GM12865 (cell line): ENCODE measurements at regions not wholly inside any gene's neighbourhood (a gene's known extent, or its start where the extent isn't known, plus 50 kb on each side); places are given as distances from the start of the nearest gene placed in this dataset.

Experiments used
- DNase-seq: peaks from one replicate; pipeline ENCODE4 v3.0.0; 2010; ENCODE audit warnings: low read depth
- H3K4me3 ChIP-seq: 2 replicates; pipeline ENCODE4 v1.5.1; 2011; ENCODE audit warnings: mild to moderate bottlenecking, low read depth, low read length, control low read depth
- TF ChIP-seq, protein P1 (sequence below): IDR thresholded peaks from 2 replicates; pipeline ENCODE4 v1.5.1; 2011; ENCODE audit warnings: low read length, control low read depth, low read depth, inconsistent platforms; ENCODE audit not compliant: insufficient read depth; ENCODE audit errors: missing control alignments

DNA sequence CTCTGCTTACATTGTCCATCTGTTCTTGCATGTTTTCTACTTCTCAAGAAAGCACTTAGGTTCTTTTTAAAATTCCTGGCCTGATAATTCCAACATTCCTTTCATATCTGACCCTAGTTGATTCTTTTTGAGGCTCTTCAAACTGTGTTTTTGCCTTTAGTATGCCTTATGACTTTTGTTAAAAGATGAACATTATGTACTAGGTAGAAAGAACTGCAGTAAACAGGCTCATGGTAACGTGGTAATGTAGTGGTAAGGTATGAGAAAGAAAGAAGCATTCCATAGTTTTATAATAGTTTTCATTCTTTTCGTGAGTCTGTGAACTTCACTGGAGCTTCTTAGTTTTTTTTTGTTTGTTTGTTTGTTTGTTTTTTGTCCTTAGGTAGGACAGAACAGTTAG is 306.4 kb downstream of the MBD2 start:
- no peak for DNase-seq
- H3K4me3 ChIP-seq: no peak overlapping the region
- TF ChIP-seq, protein P1, sequence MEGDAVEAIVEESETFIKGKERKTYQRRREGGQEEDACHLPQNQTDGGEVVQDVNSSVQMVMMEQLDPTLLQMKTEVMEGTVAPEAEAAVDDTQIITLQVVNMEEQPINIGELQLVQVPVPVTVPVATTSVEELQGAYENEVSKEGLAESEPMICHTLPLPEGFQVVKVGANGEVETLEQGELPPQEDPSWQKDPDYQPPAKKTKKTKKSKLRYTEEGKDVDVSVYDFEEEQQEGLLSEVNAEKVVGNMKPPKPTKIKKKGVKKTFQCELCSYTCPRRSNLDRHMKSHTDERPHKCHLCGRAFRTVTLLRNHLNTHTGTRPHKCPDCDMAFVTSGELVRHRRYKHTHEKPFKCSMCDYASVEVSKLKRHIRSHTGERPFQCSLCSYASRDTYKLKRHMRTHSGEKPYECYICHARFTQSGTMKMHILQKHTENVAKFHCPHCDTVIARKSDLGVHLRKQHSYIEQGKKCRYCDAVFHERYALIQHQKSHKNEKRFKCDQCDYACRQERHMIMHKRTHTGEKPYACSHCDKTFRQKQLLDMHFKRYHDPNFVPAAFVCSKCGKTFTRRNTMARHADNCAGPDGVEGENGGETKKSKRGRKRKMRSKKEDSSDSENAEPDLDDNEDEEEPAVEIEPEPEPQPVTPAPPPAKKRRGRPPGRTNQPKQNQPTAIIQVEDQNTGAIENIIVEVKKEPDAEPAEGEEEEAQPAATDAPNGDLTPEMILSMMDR: no peak

DNA sequence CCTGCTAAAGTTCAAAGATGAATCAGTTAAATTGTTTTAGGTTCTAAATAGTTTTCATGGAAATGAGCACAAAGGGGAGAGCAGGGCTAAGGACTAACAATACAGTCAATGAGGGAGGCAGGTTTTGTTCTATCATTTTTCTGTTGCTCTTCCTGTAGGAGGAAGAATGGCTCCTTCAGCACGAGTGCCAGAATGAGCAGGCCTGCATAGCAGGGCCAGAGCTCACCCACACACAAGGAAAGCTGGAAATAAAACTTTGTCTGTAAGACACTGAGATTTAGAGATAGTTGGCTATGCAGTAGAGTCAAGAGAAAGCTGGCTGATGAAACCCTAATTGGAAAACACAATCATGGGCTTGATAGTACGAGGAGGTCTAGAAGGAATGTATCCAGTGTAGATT is 313.3 kb downstream of the MBD2 start:
- no peak for DNase-seq
- TF ChIP-seq, protein P1: no peak
- no peak overlapping the region for H3K4me3 ChIP-seq

DNA sequence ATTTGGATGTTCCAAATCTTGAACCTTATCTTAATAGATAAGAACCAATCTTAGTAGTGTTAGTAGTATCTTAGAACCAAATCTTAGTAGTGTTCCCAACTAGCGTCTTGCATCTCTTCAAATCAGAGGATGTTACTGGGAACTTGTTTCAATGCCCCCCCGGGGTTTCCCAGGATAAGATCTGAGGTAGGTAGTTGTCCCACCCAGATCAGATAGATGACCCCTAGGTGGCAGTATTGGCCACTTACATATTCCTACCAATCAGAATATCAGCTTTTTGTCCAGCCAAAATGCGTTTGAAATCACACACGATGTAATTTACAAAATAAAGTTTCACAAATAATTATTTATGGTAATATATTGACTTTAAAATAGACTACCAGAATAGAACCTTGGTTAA is 314.8 kb downstream of the MBD2 start:
- DNase-seq: peak; percentile 69
- no peak overlapping the region for H3K4me3 ChIP-seq
- TF ChIP-seq, protein P1: peak; percentile 66

DNA sequence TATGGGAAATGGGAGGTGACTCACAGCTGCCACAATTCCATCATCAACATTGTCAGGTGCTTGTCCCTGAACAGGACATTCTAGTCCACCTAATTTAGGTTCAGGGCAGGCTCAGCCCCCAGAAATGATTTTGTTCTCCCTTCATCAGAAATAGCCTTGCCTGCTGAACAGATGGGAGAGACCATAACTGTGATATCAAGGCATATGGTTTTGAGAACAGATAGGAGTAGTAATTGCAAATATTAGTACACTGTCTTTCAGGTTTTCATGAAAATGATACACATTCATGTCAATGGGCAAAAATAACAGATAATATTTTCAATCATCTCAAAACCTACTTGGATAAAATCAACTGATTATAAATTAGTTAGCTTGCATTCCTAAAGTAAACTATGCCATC is 316.5 kb downstream of the MBD2 start:
- no peak for DNase-seq
- H3K4me3 ChIP-seq: no peak overlapping the region
- TF ChIP-seq, protein P1: no peak

DNA sequence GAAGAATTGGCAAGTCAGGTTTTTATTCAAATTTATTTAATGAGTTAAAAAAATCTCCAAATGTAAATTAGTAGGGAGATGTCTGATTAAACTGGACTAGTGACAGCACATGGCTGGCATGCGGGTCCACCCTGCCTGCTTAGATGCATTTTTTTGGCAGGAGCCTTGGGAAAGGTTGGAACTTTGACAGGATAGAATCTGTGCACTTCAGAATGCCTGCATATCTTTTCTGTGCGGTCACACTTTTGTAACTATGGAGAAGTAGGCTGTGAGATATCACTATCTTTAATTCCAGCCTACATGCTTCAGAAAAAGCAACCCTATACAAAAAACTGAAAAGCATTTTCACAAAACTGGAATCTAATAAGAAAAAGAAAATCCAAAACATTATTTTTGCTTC is 317.8 kb downstream of the MBD2 start:
- H3K4me3 ChIP-seq: no peak overlapping the region
- no peak for DNase-seq
- TF ChIP-seq, protein P1: no peak

DNA sequence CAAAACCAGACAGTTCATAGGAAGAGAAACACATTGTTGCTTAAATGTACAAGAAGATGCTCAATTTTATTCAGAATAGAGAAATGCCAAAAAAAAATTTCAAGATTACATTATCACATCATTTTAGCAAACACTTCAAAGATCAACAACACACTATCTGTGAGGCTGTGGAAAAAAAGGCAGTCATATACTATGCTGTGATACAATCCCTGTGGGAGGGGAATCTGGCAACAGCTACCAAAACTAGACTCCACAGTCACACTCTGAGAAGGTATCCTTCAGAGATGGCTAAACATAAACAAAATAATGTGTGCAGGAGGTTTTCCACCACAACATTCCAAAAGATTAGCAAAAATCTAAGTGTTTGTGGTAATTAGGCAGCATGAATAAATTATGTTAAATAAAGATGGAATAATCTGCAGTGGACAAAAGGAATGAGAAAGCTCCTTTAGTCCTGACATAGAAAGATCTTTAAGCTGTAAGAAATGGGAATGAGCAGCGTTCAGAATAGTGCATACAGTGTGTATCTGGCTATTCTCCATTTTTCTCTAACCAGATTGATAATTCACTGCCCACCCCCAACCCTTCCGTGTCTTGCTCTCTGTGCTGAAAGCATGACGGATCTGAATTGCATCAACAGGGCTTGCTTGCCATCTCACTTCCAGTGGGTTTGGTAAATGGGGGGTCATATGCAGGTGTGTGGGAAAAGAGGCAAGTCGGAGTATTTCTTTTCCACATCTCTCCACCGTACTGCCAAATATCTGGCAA is 329.6 kb downstream of the MBD2 start:
- H3K4me3 ChIP-seq: no peak overlapping the region
- TF ChIP-seq, protein P1: no peak
- no peak for DNase-seq

DNA sequence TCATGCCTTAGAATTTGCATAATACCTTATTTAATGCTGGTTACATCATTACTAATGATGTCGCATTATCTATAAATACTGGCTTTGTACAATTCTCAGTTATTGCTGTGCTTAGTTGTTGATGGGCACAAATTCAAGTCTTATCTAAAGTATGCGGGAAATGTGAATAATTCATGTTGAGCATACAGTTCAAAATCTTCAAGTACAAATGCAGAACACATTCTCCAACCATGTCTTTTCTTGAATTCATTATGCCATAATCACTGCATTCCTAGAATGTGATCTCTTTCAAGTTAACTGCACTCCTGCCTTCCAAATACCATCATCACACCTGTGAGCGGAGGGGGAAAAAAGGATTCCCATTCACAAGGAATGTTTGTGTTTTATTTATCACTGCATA is 337.0 kb downstream of the MBD2 start:
- no peak overlapping the region for H3K4me3 ChIP-seq
- DNase-seq: no peak
- TF ChIP-seq, protein P1: no peak
